HL-60 (cell line): ENCODE measurements at regions not wholly inside any gene's neighbourhood (a gene's known extent, or its start where the extent isn't known, plus 50 kb on each side); places are given as distances from the start of the nearest gene placed in this dataset.

Experiments
- DNase-seq, 2 experiments: peaks; one replicate each; pipeline ENCODE4 v3.0.0-alpha.2; 2010 to 2020; ENCODE audit warnings: low read depth in 1 of 2, low spot score in 1 of 2
- H3K27ac ChIP-seq: fragments of 250-450 bp; sonication (Bioruptor Pico); replicated peaks from 2 replicates; pipeline ENCODE4 v1.5.1; 2020; ENCODE audit warnings: mild to moderate bottlenecking, moderate library complexity
- H3K27me3 ChIP-seq: fragments of 250-450 bp; sonication (Bioruptor Pico); 2 replicates; pipeline ENCODE4 v1.5.1; 2021; ENCODE audit warnings: mild to moderate bottlenecking, moderate library complexity; ENCODE audit not compliant: insufficient read depth, poor library complexity, severe bottlenecking
- H3K4me3 ChIP-seq: replicated peaks from 2 replicates; pipeline ENCODE4 v1.5.1; 2011; ENCODE audit warnings: mild to moderate bottlenecking, control low read depth, low read length; ENCODE audit not compliant: insufficient read depth
- GABPA ChIP-seq: IDR thresholded peaks from 2 replicates; pipeline ENCODE4 v1.6.1; 2012; ENCODE audit warnings: low read depth
- POLR2AphosphoS5 ChIP-seq: IDR thresholded peaks from 2 replicates; pipeline ENCODE4 v1.6.1; 2012; ENCODE audit warnings: low read depth
- SPI1 ChIP-seq: IDR thresholded peaks from 2 replicates; pipeline ENCODE4 v1.6.1; 2012; ENCODE audit warnings: low read depth, mild to moderate bottlenecking, borderline replicate concordance
- TF ChIP-seq, protein P1 (sequence below): IDR thresholded peaks from 2 replicates; pipeline ENCODE4 v1.6.1; 2012; ENCODE audit warnings: low read depth; ENCODE audit not compliant: insufficient replicate concordance
- TF ChIP-seq, protein P2 (sequence below): IDR thresholded peaks from one replicate; pipeline ENCODE4 v1.5.1; 2011; ENCODE audit warnings: low read length, control low read depth, inconsistent platforms; ENCODE audit not compliant: insufficient read depth

DNA sequence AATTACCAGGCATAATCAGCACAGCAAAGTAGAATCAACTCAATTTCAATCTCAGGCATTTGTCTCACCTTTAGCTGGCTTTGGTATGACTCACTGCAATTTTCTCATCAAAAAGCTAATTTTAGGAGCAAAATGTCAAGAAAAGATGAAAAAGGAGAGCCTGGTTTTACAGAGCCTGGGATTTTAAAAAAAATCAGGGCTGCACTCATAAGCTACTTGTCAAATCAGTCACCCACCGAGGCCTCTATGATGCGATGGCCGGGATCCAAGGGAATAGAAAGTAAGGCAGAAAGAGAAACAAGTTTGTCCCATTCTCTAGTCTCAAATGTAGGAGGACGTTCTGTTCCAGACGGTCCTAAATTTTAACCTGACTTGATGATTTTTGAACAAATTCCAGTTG, 170.9 kb downstream of the SOCS6 start:
- Histone ChIP-seq H3K27ac (no peak overlapping the region), H3K4me3 (no peak overlapping the region), H3K27me3 (no peaks in the 10 kb centered on the region)
- no peak for DNase-seq
- TF ChIP-seq, protein P1, sequence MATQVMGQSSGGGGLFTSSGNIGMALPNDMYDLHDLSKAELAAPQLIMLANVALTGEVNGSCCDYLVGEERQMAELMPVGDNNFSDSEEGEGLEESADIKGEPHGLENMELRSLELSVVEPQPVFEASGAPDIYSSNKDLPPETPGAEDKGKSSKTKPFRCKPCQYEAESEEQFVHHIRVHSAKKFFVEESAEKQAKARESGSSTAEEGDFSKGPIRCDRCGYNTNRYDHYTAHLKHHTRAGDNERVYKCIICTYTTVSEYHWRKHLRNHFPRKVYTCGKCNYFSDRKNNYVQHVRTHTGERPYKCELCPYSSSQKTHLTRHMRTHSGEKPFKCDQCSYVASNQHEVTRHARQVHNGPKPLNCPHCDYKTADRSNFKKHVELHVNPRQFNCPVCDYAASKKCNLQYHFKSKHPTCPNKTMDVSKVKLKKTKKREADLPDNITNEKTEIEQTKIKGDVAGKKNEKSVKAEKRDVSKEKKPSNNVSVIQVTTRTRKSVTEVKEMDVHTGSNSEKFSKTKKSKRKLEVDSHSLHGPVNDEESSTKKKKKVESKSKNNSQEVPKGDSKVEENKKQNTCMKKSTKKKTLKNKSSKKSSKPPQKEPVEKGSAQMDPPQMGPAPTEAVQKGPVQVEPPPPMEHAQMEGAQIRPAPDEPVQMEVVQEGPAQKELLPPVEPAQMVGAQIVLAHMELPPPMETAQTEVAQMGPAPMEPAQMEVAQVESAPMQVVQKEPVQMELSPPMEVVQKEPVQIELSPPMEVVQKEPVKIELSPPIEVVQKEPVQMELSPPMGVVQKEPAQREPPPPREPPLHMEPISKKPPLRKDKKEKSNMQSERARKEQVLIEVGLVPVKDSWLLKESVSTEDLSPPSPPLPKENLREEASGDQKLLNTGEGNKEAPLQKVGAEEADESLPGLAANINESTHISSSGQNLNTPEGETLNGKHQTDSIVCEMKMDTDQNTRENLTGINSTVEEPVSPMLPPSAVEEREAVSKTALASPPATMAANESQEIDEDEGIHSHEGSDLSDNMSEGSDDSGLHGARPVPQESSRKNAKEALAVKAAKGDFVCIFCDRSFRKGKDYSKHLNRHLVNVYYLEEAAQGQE: no peak
- TF ChIP-seq, protein P2, sequence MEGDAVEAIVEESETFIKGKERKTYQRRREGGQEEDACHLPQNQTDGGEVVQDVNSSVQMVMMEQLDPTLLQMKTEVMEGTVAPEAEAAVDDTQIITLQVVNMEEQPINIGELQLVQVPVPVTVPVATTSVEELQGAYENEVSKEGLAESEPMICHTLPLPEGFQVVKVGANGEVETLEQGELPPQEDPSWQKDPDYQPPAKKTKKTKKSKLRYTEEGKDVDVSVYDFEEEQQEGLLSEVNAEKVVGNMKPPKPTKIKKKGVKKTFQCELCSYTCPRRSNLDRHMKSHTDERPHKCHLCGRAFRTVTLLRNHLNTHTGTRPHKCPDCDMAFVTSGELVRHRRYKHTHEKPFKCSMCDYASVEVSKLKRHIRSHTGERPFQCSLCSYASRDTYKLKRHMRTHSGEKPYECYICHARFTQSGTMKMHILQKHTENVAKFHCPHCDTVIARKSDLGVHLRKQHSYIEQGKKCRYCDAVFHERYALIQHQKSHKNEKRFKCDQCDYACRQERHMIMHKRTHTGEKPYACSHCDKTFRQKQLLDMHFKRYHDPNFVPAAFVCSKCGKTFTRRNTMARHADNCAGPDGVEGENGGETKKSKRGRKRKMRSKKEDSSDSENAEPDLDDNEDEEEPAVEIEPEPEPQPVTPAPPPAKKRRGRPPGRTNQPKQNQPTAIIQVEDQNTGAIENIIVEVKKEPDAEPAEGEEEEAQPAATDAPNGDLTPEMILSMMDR: no peak
- TF ChIP-seq GABPA (no peak), POLR2AphosphoS5 (no peak)

DNA sequence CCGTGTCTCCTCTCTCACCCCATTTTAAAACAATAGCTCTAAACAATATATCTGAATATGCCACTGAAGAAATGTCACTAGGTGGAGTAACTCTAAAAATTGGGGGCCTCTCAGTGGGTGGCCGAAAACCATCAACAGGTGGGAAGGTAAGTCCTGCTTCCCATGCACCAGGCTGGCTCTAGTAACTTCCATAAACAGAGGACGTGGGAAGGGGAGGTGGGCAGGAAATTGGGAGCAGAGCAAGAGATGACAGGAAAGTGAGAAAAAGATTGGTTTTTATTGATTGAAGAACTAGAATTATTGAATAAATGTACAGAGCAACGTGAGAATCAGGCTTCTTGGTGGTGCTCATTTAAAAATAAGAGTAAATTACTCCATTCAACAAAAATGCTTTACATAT, 170.4 kb downstream of the SOCS6 start:
- Histone ChIP-seq H3K4me3 (no peak overlapping the region), H3K27me3 (no peaks in the 10 kb centered on the region), H3K27ac (no peak overlapping the region)
- TF ChIP-seq, protein P1: no peak
- TF ChIP-seq SPI1 (no peak), POLR2AphosphoS5 (no peak), GABPA (no peak)
- TF ChIP-seq, protein P2: no peak
- DNase-seq: no peak

DNA sequence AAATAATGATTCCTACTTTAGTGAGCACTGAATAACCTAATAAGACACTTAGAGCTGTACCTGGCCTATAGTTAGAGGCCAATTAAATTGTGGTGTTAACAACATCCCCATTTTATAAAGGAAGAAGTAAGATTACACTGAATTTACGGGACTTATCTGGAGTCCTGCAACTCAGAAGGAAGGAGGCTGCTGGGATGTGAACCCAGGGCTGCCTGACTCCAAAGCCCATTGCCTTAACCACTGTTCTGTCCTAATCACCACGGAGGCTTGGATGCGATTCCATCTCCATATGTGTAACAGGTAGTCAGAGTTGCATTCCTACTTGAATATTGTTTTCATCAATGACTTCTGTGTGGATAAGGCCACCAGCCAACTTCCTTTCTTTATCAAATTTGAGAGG, 168.9 kb downstream of the SOCS6 start:
- H3K27me3 ChIP-seq: no peaks in the 10 kb centered on the region
- TF ChIP-seq, protein P1: no peak
- TF ChIP-seq POLR2AphosphoS5: no peak
- TF ChIP-seq, protein P2: no peak
- no peak for TF ChIP-seq SPI1
- no peak overlapping the region for H3K4me3 ChIP-seq
- no peak overlapping the region for H3K27ac ChIP-seq
- DNase-seq: no peak
